D341Med (cell line): ENCODE measurements at regions not wholly inside any gene's neighbourhood (a gene's known extent, or its start where the extent isn't known, plus 50 kb on each side); places are given as distances from the start of the nearest gene placed in this dataset.
"Not testable (repeated sequence)": the region's sequence is repeated elsewhere in the genome, so short reads cannot be mapped to it uniquely, and the experiment has no call there.

Source experiments
- DNase-seq: peaks from one replicate; pipeline ENCODE4 v3.0.0; 2012; ENCODE audit warnings: low spot score

DNA sequence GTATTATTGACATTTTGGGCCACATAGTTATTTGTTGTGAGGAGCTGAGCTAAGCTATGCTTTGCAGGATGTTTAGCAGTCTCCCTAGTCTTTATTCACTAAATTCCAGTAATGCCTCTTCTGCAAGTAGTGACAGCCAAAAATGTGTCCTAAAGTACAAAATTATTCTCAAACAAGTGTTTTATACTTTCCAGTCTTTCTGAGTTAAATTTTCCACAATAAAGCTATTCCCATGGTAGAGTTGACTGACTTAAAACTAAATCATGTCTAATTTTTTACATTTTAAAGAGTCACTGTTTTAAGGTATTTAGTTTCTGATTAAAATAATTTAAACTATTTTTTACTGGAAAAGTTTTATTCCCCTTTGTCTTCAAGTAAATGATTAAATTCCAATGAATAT lies 717.8 kb upstream of the HS3ST5 start:
- DNase-seq, result no peak

DNA sequence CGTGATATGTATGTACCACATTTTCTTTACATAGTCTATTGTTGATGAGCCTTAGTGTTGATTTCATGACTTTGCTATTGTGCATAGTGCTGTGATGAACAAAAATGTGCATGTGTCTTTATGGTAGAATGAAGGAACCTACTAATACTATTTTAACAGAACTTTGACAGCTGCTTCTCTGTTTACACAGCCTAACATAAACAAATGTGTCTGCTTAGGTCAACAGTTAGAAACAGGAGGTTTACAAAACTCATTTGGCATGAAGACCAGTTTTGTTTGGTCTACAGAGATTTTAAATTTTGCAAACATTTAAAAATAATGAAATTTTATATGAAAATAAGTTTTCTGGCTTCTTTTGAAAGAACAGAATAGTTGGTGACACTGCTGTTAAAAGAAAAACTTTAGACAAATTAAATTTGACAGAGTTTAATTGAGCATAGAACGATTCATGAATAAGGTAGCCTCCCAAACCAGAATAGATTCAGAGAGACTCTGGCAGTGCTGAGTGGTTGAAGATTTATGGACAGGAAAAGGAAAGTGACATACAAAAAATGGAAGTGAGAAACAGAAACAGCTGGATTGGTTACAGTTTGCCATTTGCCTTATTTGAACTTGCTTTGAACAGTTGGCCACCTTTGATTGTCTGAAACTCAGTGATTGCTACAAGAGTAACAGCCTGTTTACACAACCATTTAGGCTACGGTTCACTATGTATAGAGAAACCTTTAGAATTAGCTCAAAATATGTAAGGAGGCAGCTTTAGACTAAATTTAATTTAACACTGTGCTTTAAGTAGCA lies 715.8 kb upstream of the HS3ST5 start:
- no peak for DNase-seq

- DNase-seq, result no peak
Measured at GRCh38 chr6:115055579-115055978, 712.8 kb upstream of the HS3ST5 start.

DNA sequence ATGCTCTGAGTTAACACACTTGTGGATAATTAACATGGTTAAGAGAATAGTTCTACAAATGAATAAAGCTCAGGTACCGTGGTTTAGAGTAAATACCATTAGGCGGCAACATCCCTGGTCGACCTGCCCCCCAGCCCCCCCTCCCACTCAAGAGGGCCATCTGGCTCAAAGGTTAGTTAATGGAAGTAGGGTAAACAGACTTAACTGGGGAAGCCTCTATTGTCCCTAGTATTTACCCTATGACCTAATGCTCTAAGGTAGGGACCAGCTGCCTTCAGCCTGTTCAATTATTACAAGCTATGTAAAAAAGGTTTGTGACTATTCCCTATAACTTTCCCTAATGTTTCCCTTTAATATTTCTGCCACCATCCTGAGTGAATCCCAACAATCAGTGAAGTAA lies 711.4 kb upstream of the HS3ST5 start:
- DNase-seq, result not testable (repeated sequence)

GRCh38 chr6:115053169-115053860 lies 710.5 kb upstream of the HS3ST5 start:
- no peak for DNase-seq

- DNase-seq, result no peak
Measured at GRCh38 chr6:115016593-115016992, 673.8 kb upstream of the HS3ST5 start.

DNA sequence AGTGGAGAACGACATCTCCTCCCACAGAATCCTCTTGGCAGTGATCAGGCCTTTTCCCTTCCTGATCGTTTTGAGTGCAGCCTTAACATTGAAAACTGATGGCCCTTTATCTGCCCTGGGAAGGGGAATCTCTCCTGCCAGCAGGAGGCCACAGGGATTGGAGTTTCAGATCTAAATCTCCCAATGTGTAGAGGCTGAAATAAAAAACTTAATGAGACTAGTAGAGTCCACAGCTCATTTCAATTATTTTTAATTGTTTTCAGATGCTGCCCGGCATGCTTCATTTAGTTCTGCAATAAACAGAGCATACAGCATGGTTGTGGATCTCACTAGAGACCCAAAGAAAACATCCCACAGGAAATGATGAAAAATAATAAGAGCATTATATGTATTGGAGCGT lies 662.2 kb upstream of the HS3ST5 start:
- DNase-seq, result no peak

GRCh38 chr6:115004204-115004603 lies 661.4 kb upstream of the HS3ST5 start:
- DNase-seq, result no peak

- DNase-seq, result no peak
Measured at GRCh38 chr6:115001731-115002350, 659.0 kb upstream of the HS3ST5 start.

- no peak for DNase-seq
Measured at GRCh38 chr6:115000736-115001135, 657.9 kb upstream of the HS3ST5 start.

DNA sequence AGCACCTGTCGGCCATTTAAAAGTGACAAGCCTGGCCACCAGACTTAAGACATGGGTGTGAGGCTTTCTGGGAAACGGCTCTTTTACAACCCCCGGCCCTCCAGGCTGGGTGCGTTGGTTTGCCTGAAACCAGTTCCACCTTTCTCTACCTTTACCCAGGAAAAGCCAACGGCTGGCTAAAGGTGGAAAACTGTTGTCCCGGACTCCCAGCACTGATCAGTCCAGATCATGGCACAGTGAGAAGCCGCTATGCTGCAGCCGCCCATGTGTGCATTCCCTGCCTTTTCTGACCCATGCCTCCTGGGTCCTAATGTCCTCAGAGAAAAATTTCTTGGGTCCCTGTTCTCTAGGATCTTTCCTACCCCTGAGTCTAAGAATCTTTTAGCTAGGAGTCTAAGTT lies 655.7 kb upstream of the HS3ST5 start:
- DNase-seq, result no peak

DNA sequence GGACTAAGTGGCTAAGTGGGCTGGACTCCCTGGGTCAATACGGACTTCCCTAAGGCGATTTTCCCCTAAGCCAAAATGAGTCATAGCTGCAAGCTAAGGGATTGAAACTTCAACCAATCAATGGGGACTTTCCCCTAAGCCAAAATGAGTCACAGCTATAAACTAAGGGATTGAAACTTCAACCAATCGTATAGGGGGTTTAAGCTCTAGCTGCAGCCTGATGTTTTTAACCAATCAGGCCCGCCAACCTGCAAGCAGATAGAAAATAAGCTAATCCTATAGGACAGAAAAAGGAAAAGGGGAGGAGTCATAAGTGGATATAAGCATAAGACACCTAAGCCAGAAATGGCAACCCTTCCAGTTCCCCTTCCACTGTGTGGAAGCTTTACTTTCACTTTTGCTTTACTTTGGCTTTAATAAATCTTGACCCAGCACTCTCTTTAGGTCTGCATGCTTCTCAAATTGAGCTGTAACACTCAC lies 655.0 kb upstream of the HS3ST5 start:
- DNase-seq, result no peak

DNA sequence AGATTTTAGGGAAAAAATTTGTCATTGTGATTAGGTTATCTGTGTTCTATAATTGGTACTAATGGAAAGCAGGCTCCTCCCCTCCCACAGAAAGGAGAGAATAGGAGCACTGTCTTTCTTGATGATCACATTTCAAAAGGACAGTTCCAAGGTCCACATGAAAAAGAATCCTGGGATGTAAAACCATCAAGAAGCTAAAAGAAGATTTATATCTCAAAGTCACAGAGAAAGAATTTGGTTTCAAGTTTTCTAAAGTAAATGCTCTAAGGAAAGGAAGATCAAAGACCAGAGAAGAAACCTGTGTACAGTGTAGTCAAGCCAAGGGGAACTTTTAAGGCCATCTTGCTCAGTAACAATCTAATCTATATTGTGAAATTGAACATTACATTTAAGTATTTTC lies 652.7 kb upstream of the HS3ST5 start:
- no peak for DNase-seq

- no peak for DNase-seq
Measured at GRCh38 chr6:114989279-114989964, 646.6 kb upstream of the HS3ST5 start.

GRCh38 chr6:114987281-114987680 lies 644.5 kb upstream of the HS3ST5 start:
- no peak for DNase-seq

- DNase-seq, result no peak
Measured at GRCh38 chr6:114955363-114955762, 612.5 kb upstream of the HS3ST5 start.

DNA sequence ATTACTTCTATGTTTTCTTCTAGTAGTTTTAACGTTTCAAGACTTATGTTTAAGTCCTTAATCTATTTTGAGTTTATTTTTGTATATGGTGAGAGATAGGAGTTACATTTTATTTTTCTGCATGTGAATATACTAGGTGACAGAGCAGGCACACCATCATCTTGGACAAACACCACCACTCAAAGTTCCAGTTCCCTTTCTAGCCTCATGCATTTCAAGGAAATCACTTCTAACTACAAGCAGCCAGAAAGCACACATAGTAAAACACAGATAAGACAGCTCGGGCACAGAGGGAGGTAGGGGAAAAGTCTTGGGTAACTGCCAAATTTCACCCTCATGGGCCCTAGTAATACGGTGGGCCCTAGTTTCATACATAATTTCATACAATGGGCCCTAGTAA lies 609.4 kb upstream of the HS3ST5 start:
- no peak for DNase-seq

GRCh38 chr6:114945392-114945791 lies 602.6 kb upstream of the HS3ST5 start:
- no peak for DNase-seq

GRCh38 chr6:114941078-114941477 lies 598.3 kb upstream of the HS3ST5 start:
- DNase-seq, result no peak

GRCh38 chr6:114940181-114940580 lies 597.4 kb upstream of the HS3ST5 start:
- no peak for DNase-seq

GRCh38 chr6:114939630-114940029 lies 596.8 kb upstream of the HS3ST5 start:
- DNase-seq, result no peak

GRCh38 chr6:114936080-114936479 lies 593.3 kb upstream of the HS3ST5 start:
- DNase-seq, result no peak

DNA sequence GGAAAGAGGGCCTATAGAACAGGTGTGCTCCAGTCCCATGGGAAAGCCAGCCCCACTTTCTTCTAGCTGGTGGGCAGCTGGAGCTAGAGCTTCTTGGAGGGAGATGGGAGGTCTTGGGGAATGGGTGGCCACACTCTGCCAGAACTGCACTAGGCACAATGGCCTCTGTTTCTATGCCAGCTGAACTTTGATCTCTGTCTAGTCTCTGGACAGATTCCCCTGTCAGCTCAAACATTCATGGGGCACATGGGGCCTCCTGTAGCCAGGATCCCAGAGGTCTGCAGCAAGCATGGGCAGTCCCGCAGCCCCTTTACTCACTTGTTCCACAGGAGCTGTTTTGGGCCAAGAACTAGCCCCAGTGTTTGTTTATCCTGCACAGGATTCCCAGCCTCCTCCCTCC lies 591.3 kb upstream of the HS3ST5 start:
- no peak for DNase-seq
